ENCODE measurements at regions not wholly inside any gene's neighbourhood (a gene's known extent, or its start where the extent isn't known, plus 50 kb on each side); places are given as distances from the start of the nearest gene placed in this dataset.

GRCh38 chr18:37689841-37690240, 124.2 kb upstream of the CELF4 start:
- Histone ChIP-seq H3K9me2 (ENCODE audit: insufficient read depth, low read length) (no peaks in the 10 kb centered on the region), H3K79me2 (ENCODE audit: insufficient read depth, low read depth, low read length) (no peaks in the 10 kb centered on the region), H4K20me1 (ENCODE audit: insufficient read depth, low read length) (no peaks in the 10 kb centered on the region), H3K27ac (ENCODE audit: low read depth, low read length, poor library complexity, severe bottlenecking) (no peak overlapping the region), H3K4me2 (ENCODE audit: low read length) (no peak overlapping the region), H3K4me3 (ENCODE audit: low read depth, low read length, poor library complexity, severe bottlenecking) (no peak overlapping the region), H2AFZ (ENCODE audit: low read length) (no peak overlapping the region), H3K9me3 (ENCODE audit: low read length) (no peaks in the 10 kb centered on the region), H3K36me3 (ENCODE audit: insufficient read depth, low read length) (no peaks in the 10 kb centered on the region), H3K4me1 (ENCODE audit: insufficient read depth, low read length, poor library complexity, severe bottlenecking) (no peaks in the 10 kb centered on the region)
- TF ChIP-seq EZH2phosphoT487 (IDR thresholded peaks at IDR 0.05; ENCODE audit: borderline replicate concordance, low read depth, low read length) (no peak), CTCF (conservative IDR thresholded peaks at IDR 0.05; ENCODE audit: low read length) (no peak)
- BruUV-seq (replicated peaks): no TSS peak
- ChIA-PET CTCF (ENCODE audit: unreplicated experiment) (no interaction called here), POLR2A (no interaction called here)
- no peak for DNase-seq (ENCODE audit: low spot score)
- intact Hi-C loops (cut with micrococcal nuclease; ENCODE audit: unreplicated experiment): no loop called here

- BruUV-seq (replicated peaks): no TSS peak
- Histone ChIP-seq H3K4me1 (ENCODE audit: insufficient read depth, low read length, poor library complexity, severe bottlenecking) (no peaks in the 10 kb centered on the region), H3K27ac (ENCODE audit: low read depth, low read length, poor library complexity, severe bottlenecking) (no peak overlapping the region), H3K9me3 (ENCODE audit: low read length) (no peaks in the 10 kb centered on the region), H2AFZ (ENCODE audit: low read length) (no peak overlapping the region), H3K9me2 (ENCODE audit: insufficient read depth, low read length) (no peaks in the 10 kb centered on the region), H3K79me2 (ENCODE audit: insufficient read depth, low read depth, low read length) (no peaks in the 10 kb centered on the region), H3K4me3 (ENCODE audit: low read depth, low read length, poor library complexity, severe bottlenecking) (no peak overlapping the region), H3K4me2 (ENCODE audit: low read length) (no peak overlapping the region), H3K36me3 (ENCODE audit: insufficient read depth, low read length) (no peaks in the 10 kb centered on the region), H4K20me1 (ENCODE audit: insufficient read depth, low read length) (no peaks in the 10 kb centered on the region)
- intact Hi-C loops (cut with micrococcal nuclease; ENCODE audit: unreplicated experiment): no loop called here
- ChIA-PET CTCF (ENCODE audit: unreplicated experiment) (no interaction called here), POLR2A (no interaction called here)
- TF ChIP-seq CTCF (conservative IDR thresholded peaks at IDR 0.05; ENCODE audit: low read length) (0 out of 2 replicates have a peak, but pooled peaks have one; percentile 17), EZH2phosphoT487 (IDR thresholded peaks at IDR 0.05; ENCODE audit: borderline replicate concordance, low read depth, low read length) (no peak)
- DNase-seq (ENCODE audit: low spot score): no peak
Measured at GRCh38 chr18:37684590-37684989, 119.0 kb upstream of the CELF4 start.

- H3K36me3 ChIP-seq (ENCODE audit: insufficient read depth, low read length): no peaks in the 10 kb centered on the region
- H4K20me1 ChIP-seq (ENCODE audit: insufficient read depth, low read length): no peaks in the 10 kb centered on the region
- no peak for DNase-seq (ENCODE audit: low spot score)
- ChIA-PET CTCF (ENCODE audit: unreplicated experiment) (no interaction called here), POLR2A (no interaction called here)
- no peak overlapping the region for H3K4me3 ChIP-seq (ENCODE audit: low read depth, low read length, poor library complexity, severe bottlenecking)
- TF ChIP-seq CTCF (conservative IDR thresholded peaks at IDR 0.05; ENCODE audit: low read length): no peak
- H3K4me2 ChIP-seq (ENCODE audit: low read length): no peak overlapping the region
- no peaks in the 10 kb centered on the region for H3K9me2 ChIP-seq (ENCODE audit: insufficient read depth, low read length)
- no peak overlapping the region for H2AFZ ChIP-seq (ENCODE audit: low read length)
- no peaks in the 10 kb centered on the region for H3K79me2 ChIP-seq (ENCODE audit: insufficient read depth, low read depth, low read length)
- intact Hi-C loops (cut with micrococcal nuclease; ENCODE audit: unreplicated experiment): no loop called here
- H3K9me3 ChIP-seq (ENCODE audit: low read length): no peaks in the 10 kb centered on the region
- H3K4me1 ChIP-seq (ENCODE audit: insufficient read depth, low read length, poor library complexity, severe bottlenecking): no peaks in the 10 kb centered on the region
- no TSS peak for BruUV-seq (replicated peaks)
- H3K27ac ChIP-seq (ENCODE audit: low read depth, low read length, poor library complexity, severe bottlenecking): no peak overlapping the region
Measured at GRCh38 chr18:37684183-37684582, 118.6 kb upstream of the CELF4 start.
